ENCODE measurements at regions not wholly inside any gene's neighbourhood (a gene's known extent, or its start where the extent isn't known, plus 50 kb on each side); places are given as distances from the start of the nearest gene placed in this dataset.

DNA sequence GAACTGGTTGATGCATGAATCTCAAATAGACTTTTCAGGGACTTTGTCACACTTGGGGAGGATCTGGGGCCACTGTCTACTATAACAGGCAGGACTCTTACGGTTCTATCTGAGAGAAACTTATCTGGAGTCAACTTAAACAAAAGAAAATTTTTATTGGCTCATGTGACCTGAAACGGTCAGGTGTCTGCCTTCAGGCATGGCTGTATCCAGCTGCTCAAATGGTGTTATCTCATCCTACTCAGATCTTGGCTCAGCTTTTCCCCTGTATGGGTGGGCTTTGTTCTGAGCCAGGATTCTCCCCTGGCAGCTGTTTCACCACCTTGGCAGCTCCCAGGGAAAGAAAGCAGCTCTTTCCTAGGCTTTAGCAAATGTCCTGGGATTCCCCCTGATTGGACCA is 183.2 kb upstream of the MYL2 start:
- no peak for DNase-seq (ENCODE audit: extremely low read depth in 1 of 11, low read depth in 9 of 11, low spot score in 4 of 11)

DNA sequence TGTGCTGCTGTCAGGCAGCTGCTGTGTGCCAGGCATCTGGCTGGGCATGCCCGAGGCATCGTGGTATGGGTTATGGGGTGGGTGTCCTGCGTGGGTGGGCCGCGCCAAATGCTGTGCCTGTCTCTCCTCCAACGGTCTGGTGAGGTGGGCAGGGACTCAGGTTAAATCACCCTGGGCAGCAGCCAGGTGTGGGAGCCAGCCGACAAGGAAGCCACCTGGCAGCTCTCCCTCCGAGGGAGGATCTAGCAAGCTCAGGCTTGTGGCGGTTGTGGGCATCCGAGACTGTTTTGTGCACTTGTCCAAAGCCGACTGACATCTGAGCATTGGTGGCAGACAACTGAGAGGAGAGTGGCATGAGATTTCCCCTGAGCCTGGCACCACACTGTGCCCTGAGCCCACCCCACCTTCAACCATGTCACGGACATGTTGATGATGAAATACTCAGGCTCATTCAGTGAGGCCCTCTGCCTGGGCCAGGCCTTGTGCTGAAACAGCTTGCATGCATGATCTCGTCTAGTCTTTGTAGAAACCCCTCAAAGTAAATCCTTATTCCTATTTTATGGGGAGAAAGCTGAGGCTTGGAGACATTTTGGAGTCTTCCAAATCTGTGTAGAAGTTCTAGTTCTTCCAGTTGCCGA is 181.8 kb upstream of the MYL2 start:
- no peak for DNase-seq (ENCODE audit: extremely low read depth in 1 of 11, low read depth in 9 of 11, low spot score in 4 of 11)

- no peak for DNase-seq (ENCODE audit: extremely low read depth in 1 of 11, low read depth in 9 of 11, low spot score in 4 of 11)
Observed at GRCh38 chr12:111101003-111101402, 180.6 kb upstream of the MYL2 start.

- DNase-seq (ENCODE audit: extremely low read depth in 1 of 11, low read depth in 9 of 11, low spot score in 4 of 11) = no peak
Observed at GRCh38 chr12:111100554-111100953, 180.2 kb upstream of the MYL2 start.

- no peak for DNase-seq (ENCODE audit: extremely low read depth in 1 of 11, low read depth in 9 of 11, low spot score in 4 of 11)
Observed at GRCh38 chr12:111100003-111100402, 179.6 kb upstream of the MYL2 start.

GRCh38 chr12:111099186-111099585 is 178.8 kb upstream of the MYL2 start:
- no peak for DNase-seq (ENCODE audit: extremely low read depth in 1 of 11, low read depth in 9 of 11, low spot score in 4 of 11)

- DNase-seq (ENCODE audit: extremely low read depth in 1 of 11, low read depth in 9 of 11, low spot score in 4 of 11) = no peak
Observed at GRCh38 chr12:111094157-111095010, 174.0 kb upstream of the MYL2 start.

DNA sequence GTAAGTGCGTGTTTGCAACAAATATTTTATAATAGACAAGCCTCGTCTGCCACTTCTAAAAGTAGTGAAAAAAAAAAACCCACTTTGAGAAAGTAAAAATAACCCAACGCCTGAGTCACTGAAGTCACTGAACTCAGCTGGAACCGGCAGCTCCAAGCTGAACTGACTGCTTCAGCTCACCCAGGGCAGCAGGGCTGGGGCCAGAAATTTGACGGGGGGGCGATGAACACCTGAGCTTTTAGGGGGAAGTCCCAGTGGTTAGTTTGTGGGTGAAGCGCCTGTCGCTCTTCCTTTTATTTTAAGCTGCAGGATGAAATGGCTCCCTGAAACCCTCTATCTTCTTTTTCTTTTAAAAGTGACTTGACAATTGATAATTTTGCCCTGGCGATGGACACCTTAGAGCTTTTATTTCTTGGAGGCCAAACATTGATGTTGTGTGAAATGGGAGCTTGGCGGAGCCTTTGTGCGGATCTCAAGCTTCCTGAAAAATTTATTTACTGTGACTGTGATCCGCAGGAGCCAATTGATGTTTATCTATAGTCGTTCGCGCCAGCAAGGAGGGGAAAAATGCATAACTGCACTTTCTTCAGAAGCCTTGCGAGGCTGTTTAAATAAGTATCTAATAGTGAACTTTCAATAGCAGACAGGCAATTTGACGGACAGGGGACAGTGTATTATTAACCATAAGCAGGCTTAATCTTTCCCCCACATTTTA is 173.2 kb upstream of the MYL2 start:
- no peak for DNase-seq (ENCODE audit: extremely low read depth in 1 of 11, low read depth in 9 of 11, low spot score in 4 of 11)

DNA sequence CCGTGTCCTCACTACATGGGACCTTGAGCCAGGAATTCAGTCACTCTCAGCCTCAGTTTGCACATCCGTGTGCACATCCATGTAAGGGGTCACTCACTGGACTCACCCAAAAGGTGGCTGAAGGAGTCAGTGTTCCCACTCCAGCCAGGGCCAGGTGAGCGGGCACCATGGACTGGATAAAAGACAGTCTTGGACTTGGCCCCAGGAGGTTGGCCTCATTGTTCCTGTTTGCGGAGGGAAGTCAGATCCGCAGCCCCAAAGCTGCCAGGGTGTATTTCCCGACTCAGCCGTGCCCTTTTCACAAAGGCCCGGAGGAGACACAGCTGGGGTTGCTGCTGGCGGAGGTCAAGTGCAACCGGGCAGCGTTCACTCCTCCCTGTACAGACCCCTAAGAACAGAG is 170.7 kb upstream of the MYL2 start:
- DNase-seq (ENCODE audit: extremely low read depth in 1 of 11, low read depth in 9 of 11, low spot score in 4 of 11) = no peak

- no peak for DNase-seq (ENCODE audit: extremely low read depth in 1 of 11, low read depth in 9 of 11, low spot score in 4 of 11)
Observed at GRCh38 chr12:111089616-111090015, 169.2 kb upstream of the MYL2 start.

GRCh38 chr12:111088409-111088808 is 168.0 kb upstream of the MYL2 start:
- no peak for DNase-seq (ENCODE audit: extremely low read depth in 1 of 11, low read depth in 9 of 11, low spot score in 4 of 11)

DNA sequence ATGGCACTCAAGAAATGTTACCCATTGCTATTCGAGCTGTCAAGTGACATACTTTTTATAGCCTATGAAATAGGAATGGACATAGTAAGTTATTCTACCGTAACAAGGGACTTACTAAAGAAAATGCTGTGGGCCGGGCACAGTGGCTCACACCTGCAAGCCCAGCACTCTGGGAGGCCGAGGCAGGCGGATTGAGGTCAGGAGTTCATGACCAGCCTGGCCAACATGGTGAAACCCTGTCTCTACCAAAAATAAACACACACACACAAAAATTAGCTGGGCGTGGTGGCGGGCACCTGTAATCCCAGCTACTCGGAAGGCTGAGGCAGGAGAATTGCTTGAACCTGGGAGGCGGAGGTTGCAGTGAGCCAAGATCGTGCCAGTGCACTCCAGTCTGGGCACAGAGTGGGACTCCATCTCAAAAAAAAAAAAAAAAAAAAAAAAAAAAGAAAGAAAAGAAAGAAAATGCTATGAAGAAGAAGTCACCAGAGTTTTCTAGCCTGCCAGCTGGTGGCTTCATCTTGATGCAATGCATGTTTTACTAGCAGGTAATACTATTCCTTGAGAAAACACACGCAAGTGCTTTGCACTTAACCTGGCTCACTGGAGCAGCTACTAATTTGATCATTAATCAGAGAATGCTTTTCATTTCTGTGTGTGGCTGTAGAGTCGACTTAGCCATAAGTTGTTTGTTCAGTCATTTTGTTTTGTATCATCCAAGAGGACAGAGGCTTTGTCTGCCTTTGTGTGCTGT is 166.7 kb upstream of the MYL2 start:
- DNase-seq (ENCODE audit: extremely low read depth in 1 of 11, low read depth in 9 of 11, low spot score in 4 of 11) = no peak

- no peak for DNase-seq (ENCODE audit: extremely low read depth in 1 of 11, low read depth in 9 of 11, low spot score in 4 of 11)
Observed at GRCh38 chr12:111085096-111085495, 164.7 kb upstream of the MYL2 start.

DNA sequence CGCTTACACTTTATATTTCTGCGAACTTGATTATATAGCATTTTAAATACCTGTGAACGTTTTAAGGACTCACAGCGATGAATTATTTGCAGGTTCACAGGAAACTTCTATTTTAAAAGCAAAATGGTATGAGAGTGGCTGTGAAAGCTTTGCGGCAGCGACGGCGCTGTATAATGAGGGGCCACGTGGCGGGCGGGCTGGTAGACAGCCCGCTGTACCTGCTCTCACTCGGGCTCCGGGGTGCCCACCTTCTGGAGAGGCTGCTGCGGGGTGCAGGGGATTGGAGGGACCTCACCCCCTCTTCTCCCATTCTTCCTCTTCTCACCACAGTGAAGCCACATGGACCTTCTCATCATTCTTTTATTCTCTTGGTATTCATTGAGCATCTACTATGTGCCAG is 164.2 kb upstream of the MYL2 start:
- DNase-seq (ENCODE audit: extremely low read depth in 1 of 11, low read depth in 9 of 11, low spot score in 4 of 11) = no peak

DNA sequence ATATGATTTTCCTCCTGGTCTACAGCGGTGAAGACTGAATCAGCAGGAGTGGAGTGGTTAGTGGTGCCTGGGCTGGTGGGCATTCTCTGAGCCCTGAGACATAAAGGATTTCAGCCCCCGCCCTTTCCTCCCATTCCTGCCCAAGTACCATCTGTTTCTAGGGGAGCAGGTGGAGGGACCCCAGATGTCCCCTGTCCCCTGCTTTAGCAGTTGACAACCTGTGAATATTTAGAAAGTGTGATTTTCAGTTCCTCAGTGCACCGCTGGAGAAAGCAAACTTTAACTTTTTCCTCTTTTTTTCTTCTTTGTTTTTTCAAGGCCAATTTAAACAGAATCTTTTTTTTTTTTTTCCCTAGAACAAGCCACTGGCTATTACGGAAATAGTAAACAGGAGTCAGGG is 163.8 kb upstream of the MYL2 start:
- no peak for DNase-seq (ENCODE audit: extremely low read depth in 1 of 11, low read depth in 9 of 11, low spot score in 4 of 11)

- no peak for DNase-seq (ENCODE audit: extremely low read depth in 1 of 11, low read depth in 9 of 11, low spot score in 4 of 11)
Observed at GRCh38 chr12:111081600-111081999, 161.2 kb upstream of the MYL2 start.

DNA sequence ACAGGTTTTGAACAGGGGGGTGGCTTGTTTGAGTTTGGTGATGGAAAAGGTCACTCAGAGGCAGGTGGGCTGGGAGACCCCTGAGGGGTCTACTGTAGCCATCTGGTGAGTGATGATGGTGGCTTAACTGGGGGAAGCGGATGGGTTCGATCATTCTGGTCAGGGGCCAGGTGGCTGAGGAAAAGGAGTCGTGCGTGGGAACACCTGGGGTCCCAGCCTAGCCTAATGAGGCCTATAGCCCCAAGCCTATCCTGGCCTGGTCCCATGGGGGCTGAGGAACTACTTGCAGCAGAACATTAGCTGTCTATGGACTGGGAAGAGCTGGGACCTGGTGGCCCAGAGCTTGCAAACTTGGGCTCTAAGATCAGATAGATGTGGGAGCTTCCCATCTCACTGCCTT is 158.4 kb upstream of the MYL2 start:
- no peak for DNase-seq (ENCODE audit: extremely low read depth in 1 of 11, low read depth in 9 of 11, low spot score in 4 of 11)

DNA sequence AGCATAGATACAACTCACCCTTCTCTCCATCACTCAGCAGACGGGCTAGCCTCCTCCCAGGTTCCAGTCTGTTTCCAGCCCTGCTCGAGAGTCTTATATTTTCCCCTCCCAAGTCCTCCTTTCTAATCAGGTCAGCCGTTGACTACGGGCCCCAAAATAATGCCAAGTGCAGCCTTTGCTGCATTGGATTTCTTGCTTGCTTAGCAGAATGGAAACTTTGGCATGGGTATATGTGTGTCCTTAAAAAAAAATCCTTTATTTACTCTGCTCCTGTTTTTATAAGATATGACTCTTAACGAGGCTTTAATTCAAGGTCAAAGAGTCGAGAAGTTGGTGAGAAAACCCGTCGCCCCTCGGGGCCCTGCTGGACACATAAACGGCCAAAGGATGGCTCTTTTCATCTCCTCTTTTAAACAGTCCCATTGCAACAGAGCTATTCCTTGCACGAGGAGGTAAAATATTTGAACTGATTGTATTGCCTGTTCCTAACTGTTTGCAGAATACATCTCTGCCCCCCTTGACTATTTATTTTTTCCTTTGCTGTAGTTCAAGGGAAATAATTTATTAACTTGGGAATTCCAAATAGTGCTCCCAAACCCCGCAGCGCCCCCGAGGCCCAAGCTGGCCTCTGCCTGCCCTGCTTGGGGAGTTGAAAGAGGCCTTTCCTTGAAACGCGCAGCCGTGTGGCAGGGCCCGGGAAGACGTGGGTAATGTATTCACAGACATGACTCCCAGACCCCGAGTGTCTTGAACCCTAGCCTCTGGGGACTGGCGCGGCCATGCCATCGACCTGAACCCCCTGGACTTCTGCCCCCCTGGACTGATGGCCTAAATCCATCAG is 156.5 kb upstream of the MYL2 start:
- no peak for DNase-seq (ENCODE audit: extremely low read depth in 1 of 11, low read depth in 9 of 11, low spot score in 4 of 11)

DNA sequence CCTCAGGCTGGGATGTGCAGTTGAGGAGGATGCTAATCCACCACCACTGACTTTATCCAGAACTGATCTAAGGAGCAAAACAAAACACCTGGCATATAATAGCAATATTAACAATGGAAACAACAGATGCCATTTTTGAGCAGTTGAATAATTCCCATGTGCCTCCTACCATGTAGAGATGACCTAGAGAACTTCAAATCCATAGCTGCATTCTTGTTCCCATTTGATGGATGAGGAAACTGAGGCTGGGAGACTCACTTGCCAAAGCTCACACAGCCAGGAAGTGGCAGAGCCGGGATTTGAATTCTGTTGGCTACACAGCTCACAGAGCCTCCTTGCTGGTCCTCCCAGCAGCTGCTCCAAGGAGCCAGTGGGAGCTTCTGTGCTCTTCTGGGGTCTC is 155.8 kb upstream of the MYL2 start:
- no peak for DNase-seq (ENCODE audit: extremely low read depth in 1 of 11, low read depth in 9 of 11, low spot score in 4 of 11)
